GM19351 (cell line): ENCODE measurements at regions not wholly inside any gene's neighbourhood (a gene's known extent, or its start where the extent isn't known, plus 50 kb on each side); places are given as distances from the start of the nearest gene placed in this dataset.
"Not testable (repeated sequence)": the region's sequence is repeated elsewhere in the genome, so short reads cannot be mapped to it uniquely, and the experiment has no call there.

Experiments
- ATAC-seq: cut with Tn5 transposase; IDR thresholded peaks from one replicate; pipeline ENCODE4 v1.9.1; 2021; ENCODE audit warnings: mild to moderate bottlenecking, moderate library complexity; ENCODE audit not compliant: unreplicated experiment

DNA sequence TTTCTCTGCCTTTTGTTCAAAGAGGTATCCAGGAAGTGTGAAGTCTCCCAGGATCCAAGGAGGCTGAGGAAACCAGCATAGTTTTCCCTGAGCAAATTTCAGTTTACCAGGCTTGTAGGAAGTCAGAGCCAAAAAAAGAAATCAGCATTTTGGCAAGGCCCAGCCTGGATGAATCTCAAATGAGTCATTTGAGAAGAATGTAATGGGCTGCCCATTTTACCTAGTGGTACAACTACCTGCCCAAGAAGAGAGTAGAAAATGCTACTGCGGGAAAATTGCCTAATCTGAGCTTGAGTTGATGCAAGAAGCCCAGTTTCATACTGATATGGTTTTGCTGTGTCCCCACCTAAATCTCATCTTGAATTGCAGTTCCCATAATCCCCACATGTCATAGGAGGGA lies 284.1 kb upstream of the ZNF507 start:
- no peak for ATAC-seq

DNA sequence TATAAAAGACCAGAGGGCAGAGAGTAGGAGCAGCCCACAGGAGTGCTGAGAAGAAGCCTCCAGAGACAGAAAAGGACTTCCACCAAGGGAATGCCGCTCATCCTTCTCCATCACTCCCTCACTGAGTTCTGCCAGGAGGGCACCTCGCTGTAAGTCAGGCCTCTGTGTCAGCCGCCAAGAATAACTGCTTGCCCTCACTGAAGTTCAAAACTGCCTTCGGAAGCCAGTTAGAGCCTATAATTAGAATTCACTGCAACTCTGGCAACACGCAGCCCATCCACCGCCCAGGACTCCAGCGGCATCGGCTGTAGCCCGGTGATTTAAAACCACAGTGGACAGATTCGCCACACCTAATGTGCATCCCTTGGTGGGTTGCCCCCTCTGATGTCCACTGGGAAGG lies 281.8 kb upstream of the ZNF507 start:
- no peak for ATAC-seq

DNA sequence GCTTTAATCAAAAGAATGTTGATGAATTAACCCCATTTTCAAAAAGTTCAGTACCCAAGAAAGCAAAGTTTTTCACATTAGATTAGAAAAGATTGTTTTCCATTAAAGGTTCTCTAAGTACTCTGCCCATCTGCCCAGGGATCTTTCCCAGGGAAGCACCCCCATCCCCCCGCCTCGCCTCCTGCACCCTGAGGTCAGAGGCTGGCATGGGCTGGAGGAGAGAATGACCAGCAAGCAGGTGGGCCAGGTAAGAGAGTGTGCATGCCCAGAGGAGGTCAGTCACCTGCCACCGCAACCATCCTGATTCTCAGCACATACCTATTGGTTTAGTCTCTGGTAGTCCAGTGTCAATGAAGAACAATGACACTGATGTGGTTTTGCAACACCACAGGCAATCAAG lies 279.4 kb upstream of the ZNF507 start:
- no peak for ATAC-seq

DNA sequence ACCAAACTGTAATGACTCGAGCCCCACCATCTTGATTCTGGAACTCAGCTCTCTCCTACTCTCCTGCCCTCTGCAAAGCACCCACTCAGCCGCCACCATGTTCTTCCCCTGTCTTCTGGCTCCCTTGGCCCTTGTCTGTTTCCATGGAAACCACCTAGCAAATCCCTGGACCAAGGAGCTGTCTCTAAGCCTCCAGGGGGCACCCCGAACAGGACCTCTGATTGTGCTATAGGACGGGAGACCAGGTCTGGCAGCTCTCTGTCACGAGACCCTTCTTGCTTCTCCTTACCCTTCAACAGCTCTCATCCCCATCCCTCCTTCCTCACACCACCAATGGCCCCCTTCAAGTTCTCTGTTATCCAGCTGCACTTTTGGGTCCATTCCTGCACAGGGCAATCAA lies 277.7 kb upstream of the ZNF507 start:
- ATAC-seq: no peak

DNA sequence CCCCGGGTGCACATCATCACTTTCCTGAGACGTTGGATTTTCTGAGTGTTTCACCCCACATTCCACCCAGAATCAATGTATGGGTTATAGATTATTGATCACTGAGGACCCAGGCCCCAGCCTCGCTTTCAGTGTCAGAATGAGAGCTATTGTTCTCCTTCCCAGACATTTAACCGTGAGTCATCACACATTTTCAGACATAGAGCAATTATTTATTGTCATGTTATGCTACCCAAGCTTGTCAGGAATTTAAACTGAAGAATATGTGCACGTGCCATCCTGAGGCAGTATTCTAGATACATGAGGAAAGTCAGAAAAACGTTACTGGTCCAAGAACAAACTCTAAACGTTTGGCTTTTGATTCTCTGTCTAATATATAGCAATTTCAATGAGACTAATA lies 276.6 kb upstream of the ZNF507 start:
- no peak for ATAC-seq

DNA sequence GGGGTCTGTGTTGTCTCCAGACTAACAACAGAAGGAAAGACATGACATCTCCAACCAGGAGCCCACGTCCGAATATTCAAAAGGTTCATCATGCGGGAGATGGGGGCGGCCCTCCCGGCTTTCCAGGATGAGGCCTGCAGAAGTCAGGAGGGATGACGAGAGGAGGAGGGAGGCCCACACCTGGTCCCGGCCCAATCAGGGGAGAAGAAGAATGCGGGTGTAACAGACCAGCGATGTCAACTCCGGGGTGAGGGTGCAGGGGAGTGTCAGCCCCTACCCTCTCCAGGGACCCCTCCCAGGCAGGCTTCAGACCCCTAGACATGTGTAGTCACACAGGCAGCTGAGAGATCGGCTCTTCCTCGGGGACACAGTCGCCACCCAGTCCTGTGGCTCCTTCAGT lies 275.3 kb upstream of the ZNF507 start:
- ATAC-seq: no peak

DNA sequence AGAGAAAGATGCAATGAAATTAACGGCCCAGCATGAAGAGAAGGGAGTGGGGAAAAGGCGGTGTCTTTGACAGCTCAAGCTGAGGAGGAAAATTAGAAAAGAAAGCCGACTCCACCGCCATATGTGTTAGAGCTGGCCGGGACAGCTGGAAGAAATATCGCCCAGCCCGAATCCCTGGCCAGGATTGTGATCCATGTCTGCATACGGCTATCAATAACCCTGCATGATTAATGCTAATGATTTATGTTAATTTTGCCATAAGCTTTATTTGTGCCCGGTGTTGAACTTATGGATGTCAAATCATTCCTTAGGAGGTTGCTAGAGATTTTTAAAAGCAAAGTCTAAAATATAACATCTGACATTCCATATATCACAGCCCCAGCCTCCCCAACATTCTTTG lies 263.4 kb upstream of the ZNF507 start:
- ATAC-seq: no peak

DNA sequence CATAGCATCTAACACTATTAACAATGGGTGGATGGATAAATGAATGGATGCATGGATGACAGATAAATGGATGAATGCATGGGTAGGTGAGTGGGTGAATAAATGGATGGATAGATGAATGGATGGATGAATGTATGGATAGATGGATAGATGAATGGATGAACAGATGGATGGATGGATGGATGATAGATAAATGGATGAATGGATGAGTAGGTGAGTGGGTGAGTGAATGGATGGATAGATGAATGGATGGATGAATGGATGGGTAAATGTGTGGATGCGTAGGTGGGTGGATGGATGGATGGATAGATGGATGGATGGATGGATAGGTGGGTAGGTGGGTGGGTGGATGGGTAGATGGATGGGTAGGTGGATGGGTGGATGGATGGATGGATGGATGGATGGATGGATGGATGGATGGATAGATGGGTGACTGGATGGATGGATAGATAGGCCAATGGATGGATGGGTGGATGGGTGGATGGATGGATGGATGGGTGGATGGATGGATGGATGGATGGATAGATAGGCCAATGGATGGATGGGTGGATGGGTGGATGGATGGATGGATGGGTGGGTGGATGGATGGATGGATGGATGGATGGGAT lies 260.6 kb upstream of the ZNF507 start:
- not testable (repeated sequence) for ATAC-seq

DNA sequence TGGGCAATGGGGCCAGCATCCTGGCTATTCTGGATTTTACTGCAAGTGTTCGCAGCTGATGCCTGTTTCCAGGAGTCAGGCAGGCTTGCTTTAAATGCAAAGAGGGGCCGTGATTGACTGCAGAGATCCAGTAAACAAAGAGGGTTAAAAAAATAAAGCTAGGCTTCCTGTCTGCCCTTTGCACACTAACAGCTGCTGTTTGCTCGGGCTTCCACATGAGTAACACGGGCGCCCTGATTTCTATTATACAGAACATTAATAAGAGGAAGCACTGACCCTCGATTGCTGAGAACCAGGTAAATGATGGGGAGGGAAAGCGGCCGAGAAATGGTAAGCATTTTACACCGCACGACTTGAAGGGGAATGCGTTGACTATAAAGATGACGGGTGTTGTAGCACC lies 254.2 kb upstream of the ZNF507 start:
- ATAC-seq: no peak

DNA sequence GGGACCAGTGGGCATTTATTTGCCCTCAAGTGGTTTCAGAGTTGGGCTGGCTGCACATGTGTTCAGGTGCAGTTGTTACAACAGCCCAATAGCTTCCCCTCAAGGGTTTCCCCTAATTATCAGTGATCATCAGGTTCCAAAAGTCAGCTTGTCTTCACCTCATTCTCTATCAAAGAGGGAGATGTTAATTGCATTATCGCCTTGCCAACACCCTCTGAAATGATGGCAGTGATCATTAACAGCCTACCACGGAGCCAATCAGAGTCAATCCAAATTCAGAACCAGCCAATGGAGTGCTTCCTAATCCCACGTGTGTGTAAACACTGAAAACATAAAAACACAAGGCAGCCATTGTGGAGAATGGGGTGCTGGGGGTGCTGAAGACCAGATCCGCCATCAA lies 248.4 kb upstream of the ZNF507 start:
- ATAC-seq: no peak

DNA sequence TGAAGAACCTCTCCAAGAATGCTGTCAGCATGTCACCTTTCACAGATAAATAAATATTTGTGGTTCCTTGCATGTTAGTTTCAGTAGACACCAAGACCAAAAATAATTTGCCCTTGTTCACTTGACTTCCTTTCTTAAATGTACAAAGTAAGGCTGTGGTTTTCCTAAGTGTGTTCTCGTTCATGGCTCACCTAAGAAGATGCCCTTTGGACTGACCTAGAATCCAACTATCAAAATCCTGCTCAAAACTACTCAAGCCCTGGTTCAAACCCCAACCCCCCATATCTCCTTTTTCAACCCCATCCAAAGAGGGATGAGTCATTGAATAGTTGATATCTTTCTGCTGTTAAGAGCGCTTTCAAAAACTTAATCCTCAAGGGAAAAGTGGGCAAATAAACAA lies 247.8 kb upstream of the ZNF507 start:
- no peak for ATAC-seq

DNA sequence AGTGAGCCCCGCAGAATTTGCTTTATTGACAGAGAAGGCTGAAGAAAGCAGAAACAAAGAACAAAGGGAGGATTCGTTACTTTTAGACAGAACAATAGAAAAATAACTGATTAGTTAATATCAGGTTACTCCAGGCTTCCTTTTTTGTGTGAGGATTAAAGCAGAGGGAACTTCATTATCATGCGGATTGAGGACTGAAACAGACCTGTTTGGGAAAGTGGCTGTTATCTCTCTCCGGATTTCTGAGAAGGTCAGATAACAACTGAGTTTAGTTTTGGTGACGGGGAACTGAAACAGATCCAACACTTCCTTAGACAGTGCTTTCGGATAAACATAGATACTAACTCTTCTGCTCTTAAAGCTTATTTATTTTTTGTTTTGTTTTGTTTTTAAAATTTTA lies 246.4 kb upstream of the ZNF507 start:
- no peak for ATAC-seq

DNA sequence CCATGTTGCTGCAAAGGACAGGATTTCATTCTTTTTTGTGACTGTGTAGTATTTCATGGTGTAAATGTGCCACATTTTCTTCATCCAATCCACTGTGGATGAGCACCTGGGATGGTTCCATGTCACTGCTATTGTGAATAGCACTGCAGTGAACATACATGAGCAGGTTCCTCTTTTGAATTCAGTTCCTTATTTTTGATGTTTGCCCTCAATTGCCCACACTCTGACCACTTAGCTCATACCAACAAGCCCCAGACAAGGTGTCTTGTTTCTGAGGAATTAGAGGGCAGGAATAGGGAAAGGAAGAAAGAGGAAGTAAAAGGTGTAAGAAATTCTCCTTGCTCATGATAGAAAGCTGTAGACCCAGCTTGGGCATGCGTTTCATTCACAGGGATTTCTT lies 244.2 kb upstream of the ZNF507 start:
- ATAC-seq: no peak

DNA sequence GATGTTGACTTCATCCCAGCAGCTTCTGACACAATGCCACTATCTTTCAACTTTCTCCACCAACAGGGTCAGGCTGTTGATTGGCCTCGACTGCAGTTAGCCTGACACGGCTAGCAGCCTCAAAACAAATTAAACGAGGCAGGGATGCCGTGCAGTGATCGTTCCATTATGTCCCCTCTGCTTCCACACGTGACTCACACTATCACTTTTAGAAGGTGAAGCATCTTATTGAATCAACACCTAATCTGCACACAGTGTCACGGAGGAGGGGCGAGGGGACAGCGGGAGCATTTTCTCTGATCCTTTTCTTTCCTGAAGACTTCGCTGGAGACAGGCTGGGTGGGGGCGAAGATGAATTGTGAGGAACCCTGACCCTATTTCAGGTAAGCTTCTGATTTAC lies 241.9 kb upstream of the ZNF507 start:
- ATAC-seq: no peak

DNA sequence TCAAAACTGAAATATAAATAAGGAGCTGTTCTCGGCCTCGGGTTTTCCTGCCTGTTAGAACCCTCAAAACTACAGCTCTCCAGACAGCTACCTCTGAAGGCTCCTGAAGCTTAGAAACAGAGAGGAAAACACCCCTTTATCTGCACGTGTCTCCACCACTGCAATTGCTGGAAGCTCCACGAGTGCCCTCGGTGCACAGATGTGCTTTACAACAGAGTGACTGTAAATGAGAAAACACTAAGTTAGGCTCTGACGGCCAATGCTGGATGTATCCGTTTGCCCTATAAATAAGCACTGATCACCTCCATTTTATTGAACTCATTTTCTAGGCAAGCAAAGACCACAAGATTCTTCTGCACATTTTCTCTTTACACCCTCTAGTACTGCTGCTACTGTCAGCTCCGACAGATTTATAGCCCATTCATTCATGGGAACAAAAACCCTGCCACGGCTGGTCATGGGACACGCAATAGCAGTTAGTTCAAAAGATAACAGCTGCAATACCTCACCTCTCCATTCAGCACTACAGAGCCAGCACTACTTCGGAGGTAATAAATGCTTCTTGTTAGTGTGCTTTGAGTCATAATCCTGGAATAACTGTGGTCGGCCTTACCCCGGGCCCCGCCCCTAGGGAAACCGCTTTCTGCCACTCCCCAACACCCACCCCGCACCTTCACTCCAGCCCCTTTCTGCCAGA lies 241.1 kb upstream of the ZNF507 start:
- no peak for ATAC-seq

DNA sequence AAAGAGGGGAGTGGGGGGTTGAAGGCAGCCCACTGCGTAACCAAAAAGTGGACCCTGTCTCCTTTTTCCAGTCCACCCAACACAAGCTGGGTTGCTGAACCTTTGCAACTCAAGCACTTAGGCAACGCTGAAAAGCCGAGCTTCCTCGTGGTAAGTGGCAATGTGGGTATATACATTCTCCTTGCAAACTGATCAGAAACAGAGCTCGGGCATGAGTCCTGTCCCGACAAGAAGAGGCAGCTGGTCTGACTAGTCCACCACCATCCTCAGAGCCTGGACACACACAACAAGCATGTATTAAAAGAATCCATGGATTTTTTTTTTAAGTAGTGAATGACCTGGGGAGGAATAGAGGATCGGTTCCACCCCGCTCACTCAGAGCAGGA lies 240.6 kb upstream of the ZNF507 start:
- no peak for ATAC-seq

DNA sequence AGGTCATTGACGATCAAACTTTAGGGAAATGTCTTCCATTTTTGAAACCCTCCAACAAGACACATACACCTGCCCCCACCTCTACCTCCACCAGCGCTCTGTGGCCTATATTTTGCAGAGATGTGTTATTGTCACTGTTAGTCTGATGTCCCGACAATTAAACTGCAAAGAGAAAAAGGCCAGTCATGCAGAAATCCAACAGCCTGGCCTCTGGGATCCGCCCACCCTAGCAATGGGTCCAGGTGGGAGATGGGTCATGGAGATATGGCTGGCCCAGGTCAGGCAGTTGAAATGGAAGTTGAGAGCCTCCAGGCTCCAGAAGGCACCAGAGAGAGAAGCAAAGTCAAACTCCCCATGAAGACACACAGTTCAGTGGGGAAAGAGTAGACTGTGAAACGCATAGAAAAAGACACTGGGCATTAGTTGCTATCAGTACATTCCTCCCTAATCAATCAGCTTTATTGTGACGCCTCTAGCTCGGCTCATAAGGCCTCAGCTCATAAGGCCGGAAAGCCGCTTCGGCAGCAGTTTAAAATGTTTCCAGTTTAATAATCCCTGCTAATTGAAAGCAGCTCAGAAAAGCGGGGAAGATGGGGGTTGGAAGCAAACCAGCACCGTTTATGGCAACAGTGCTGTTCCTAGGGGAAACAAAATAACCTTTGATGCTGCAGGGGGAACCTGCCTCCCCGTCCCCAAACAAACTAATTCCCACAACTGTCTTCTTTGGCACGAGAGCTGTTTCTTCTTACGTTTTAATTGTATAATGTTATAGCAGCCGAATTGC lies 239.7 kb upstream of the ZNF507 start:
- no peak for ATAC-seq

DNA sequence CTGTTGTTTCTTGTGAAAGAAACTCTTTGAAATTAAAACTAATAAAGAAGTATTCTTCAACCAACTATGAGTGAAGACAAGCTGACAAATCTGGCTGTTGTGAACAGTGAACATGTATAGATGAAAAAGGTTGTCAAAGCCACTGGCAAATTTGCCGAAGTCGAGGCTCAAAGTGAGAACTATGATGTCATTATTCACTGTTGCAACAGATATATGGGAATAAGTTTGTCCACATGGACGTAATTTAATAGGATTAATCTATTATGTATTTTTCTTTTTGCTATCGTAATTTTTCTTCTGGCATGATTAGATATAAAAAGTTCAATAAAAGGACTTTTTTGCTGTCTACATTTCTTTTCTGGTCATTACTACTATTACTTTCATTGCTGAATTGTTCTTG lies 223.2 kb upstream of the ZNF507 start:
- no peak for ATAC-seq

DNA sequence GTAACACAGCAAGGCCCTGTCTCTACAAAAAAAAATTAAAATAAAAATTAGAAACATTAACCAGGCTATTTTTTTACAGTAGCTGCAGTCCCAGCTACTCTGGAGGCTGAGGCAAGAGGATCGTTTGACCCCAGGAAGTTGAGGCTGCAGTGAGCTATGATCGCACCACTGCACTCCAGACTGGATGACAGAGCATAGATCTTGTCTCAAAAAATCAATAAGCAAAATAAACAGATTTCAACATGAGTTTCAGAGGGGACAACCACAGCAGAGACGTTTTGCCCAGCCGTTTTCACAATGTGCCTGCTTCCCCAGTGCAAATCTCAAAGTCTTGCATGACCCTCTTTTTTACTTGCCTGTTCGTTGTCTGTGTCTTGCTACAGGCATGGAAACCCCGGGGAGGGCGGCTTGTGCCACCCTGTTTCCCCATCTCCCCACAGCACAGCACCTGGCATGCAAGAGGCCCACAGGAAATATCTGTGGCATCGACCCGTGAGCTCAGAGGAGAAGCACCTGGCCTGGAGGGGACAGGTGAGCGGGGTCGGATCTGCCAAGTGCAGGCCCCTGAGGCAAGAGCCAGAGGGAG lies 222.0 kb upstream of the ZNF507 start:
- ATAC-seq: no peak

DNA sequence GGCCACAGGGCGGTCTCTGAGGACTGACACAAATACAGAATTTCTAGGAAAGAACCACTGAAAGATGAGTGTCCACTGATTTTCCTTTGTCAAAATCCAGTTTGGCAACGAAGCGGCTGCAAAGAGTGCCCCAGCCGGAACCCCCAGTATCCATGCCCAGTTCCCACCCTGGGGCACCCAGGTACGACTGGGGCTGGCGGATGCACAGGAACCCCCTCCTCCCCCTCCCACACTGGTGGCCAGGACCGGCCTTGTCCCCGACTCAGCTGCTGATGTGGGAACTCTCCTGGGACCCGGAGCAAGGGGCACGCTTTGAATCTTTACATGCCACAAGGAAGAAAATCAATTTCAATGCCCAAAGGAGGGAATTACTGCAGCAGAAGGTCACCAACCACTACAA lies 220.8 kb upstream of the ZNF507 start:
- ATAC-seq: no peak

DNA sequence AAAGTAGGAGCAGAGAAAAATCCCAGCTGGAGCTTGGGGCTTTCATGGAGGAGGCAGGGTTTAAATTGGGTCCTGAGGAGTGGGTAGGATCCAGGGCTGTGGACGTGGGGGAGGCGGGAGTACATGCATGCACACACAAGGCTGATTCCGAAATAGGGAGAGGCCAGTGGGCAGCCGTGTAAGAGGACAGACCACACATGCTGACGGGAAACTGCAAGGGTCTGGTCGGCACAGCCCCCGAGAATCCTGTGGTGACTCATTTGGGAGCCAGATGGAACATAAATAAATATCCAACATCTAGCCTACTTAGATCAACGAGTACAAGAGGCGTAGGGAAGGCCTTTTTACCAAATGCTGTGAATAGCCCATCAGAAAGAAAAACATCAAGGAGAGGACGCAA lies 216.3 kb upstream of the ZNF507 start:
- no peak for ATAC-seq

DNA sequence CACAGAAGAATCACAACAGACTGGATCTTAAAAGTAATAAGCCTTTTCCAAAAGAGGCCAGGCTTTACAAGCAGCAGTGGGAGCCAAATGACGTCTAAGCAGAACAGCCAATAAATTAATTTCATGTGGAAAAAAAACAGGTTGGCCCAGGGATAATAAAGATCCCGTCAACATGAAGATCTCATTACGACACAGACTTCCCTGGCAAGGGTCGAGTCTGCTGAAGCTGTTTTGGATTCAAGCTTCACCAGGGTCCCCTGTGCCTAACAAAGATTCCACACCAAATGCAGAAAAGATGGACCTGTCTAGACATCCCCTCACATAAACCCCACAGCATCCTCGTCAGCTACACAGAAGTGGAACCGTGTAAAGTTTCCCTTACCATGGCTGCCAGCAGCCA lies 215.1 kb upstream of the ZNF507 start:
- ATAC-seq: no peak
